ENCODE measurements at regions not wholly inside any gene's neighbourhood (a gene's known extent, or its start where the extent isn't known, plus 50 kb on each side); places are given as distances from the start of the nearest gene placed in this dataset.

GRCh38 chr12:91419809-91420208 is 237.2 kb upstream of the DCN start:
- no peak for TF ChIP-seq YY1 (IDR thresholded peaks at IDR 0.05; ENCODE audit: insufficient read depth, insufficient read length)
- no peak for TF ChIP-seq SUZ12 (IDR thresholded peaks at IDR 0.05; ENCODE audit: extremely low read depth, insufficient read depth, insufficient read length)
